NOMO-1 treated with dmso at 0.1 percent for 144 hours (cell line): ENCODE measurements at regions not wholly inside any gene's neighbourhood (a gene's known extent, or its start where the extent isn't known, plus 50 kb on each side); places are given as distances from the start of the nearest gene placed in this dataset.
"Not testable (repeated sequence)": the region's sequence is repeated elsewhere in the genome, so short reads cannot be mapped to it uniquely, and the experiment has no call there.

Source experiments
- DNase-seq: peaks from one replicate; lab custom pipeline; 2025; ENCODE audit not compliant: unreplicated experiment; lab: John Stamatoyannopoulos, UW

DNA sequence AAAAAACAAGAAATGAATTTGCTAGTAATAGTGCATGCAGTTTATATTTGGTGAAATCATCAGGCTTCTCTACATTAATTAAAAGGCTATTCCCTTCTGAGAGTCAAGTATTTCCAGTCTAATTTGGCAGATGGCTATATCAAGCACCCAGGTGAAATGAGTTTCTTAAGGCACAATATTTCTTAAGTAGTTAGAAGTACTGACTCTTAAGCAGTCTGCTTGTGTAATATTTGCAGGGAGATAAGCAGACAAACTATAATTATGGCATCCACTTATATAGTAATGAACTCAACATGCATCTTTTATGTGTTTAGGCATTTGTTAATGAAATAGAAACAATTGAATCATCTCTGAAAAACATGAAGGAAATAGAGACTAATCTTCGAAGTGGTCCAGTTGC is 189.2 kb downstream of the UTRN start:
- DNase-seq: no peak

DNA sequence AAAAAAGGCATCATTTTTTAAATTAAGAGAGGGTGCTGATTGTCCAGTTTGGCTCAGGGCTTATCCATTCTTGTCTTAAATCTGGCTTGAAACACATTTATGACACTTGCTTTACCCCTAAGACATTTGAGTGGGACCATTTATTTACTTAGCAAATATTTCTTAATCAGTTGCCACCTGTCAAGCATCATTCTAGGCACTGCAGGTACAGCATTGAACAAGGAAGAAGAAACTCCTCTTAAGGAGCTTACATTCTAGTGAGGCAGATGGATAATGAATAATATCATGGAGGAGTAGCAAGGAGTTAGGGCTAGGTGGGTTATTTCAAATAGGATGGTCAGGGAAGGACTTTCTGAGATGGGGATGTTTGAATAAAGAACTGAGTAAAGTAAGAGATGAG is 189.8 kb downstream of the UTRN start:
- DNase-seq: no peak

DNA sequence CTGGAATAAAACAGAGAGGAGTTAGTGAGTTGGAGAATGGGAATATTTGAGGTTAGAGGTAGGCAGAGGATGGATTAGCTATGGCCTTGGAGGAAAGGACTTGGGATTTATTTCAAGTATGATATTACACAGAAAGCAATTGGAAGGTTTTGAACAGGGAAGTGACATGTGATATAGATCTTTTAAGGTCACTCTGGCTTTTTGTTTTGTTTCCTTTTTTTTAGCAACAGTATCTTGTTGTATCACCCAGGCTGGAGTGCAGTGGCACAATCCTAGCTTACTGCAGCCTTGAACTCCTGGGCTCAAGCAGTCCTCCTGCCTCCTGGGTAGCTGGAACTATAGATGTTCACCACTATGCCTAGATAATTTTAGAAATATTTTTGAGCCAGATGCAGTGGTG is 190.3 kb downstream of the UTRN start:
- no peak for DNase-seq

DNA sequence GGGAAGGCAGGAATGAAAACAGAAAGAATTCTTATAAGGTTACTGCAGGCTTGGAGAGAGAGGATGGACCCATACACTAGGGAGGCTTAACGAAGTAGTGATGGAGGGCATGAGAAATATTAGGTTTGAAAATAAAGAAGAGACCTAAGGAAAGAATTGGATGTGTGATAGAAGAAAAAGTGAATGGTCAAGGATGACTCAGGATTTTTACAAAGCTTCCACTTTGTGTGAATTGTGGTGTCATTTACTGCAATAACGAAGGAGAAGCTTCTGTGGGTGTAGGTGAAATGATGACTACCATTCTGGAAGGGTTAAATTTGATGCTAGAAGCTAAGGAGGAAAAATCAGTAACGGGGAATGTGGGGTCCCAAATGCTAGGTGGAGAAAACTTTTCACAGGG is 191.2 kb downstream of the UTRN start:
- DNase-seq: no peak

DNA sequence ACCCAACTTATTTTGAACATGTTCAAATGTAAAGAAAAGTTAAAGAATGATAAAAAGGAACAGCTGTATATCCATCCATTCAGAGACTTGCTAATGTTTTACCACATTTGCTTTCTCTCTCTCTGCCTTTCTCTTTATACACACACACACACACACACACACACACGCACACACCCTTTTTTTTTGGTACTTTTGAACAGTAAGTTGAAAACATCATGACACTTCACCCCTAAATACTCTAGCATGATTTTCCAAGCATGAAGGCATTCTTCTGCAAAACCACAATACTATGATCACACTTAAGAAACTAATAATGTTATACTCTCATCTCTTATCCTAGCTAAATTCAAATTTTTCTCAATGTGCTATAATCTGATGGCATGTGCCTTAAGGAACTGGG is 192.3 kb downstream of the UTRN start:
- DNase-seq: no peak

DNA sequence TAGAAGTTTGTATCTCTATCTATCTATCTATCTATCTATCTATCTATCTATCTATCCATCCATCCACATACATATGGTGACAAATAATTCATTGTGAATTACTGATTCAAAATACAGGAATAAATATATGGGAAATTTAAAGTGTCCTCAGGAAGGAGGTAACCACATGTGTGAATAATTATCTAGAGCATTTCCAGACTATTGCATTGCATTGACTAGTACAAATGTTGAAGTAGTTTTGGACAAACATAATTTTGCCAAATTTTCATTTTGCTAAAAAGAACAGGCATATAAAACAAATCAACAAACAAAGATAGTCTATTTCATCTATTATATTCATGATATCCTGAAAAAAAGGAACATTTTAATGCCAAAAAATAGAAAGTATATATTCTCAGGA is 192.7 kb downstream of the UTRN start:
- no peak for DNase-seq

DNA sequence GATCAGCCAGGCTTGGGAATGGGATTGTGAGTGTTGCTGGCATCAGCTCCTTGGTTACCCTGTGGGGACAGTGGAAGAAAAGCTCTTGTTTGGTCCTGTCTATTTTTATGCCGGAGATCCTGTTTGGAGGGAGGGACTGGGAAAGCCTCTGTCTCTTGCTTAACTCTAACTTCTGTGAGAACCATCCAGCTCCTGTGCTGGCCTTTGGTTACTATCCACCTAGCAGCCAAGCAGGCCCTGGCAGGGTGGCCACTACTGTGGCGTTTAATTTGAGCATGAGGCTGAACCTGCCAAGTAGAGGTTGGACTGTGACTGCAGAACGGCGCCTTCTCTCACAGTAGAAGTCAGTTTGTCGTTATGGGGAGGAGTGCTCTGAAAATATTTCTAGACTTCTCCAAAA is 193.3 kb downstream of the UTRN start:
- DNase-seq: no peak

DNA sequence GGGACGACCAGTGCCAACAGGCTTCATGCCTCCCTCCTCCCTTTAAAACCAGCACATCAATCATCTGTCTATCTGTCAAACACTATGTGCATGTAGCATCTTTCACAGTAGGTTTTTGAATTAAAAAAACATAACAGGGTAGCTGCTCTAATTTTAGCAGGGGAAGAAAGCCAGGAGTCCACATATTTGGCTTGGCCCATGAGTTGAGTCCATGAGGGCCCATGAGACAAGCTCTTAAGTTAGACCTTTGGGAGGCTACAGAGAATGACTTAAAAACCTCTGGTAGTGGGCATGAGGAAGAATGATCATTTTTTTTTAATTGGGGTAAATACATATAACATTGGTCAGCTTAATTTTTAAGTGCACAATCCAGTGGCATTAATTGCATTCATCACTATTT is 194.9 kb downstream of the UTRN start:
- DNase-seq: no peak

DNA sequence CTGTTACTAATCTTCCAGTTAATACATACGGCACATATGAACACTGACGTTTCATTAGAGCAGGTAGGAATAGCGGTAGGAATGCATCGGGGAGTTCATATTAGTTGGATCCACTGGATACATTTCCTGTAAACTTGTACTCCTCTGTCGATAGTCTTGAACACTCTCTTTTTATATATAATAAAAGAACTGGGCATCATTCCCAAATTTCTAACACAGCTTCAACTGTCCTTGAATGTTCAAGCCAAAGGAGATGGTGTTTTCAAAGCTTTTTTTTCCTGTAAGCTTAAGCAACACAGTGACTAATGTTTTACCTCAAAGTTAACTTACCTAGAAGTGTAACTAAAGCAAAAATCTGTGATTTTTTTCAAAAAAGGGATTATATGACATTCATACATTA is 195.3 kb downstream of the UTRN start:
- DNase-seq: no peak

DNA sequence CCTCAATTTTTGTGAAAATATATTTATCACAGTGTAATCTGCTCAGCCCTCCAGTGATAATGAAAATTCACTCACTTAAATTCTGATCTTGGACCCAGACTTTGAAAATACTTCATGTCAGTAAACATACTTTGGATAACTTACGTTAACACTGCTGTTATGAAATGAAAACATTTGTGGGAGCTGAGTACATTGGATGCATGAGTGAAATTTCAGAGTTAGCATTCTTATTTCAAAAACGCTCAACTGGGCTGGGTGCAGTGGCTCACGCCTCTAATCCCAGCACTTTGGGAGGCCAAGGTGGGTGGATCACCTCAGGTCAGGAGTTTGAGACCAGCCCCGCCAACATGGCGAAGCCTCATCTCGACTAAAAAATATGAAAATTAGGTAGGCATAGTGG is 196.4 kb downstream of the UTRN start:
- no peak for DNase-seq

DNA sequence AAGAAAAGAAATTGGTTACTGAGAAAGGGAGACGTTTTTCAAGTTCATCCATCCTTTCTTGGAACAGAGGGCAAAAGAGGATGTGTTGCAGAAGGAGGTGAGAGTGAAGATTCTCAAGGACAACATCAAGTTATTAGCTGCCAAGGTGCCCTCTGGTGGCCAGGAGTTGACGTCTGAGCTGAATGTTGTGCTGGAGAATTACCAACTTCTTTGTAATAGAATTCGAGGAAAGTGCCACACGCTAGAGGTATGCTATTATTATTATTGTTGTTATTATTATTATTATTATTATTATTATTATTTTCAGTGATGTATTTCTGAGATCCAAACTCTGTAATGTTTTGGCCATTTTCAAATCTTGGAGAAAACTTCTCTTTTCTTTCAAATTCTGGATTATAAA is 197.0 kb downstream of the UTRN start:
- DNase-seq: peak; percentile 53

DNA sequence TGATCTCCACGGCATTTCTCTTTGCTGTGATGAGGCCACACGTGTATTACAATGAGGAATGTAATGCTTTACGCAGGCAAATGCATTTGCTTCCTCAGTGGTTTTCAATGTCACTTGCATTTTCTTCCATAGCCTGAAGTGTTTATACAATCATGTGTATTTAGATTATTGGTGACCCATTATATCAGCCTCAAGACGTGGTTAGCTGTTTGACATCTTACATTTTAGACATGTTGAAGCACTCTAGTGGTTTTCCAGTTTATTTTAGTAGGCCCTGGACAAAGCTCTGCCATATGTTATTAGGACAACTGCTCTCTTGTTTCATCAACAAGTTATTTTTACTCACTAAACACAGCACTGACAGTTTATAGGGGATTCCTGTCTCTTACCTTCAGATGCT is 200.4 kb downstream of the UTRN start:
- no peak for DNase-seq

DNA sequence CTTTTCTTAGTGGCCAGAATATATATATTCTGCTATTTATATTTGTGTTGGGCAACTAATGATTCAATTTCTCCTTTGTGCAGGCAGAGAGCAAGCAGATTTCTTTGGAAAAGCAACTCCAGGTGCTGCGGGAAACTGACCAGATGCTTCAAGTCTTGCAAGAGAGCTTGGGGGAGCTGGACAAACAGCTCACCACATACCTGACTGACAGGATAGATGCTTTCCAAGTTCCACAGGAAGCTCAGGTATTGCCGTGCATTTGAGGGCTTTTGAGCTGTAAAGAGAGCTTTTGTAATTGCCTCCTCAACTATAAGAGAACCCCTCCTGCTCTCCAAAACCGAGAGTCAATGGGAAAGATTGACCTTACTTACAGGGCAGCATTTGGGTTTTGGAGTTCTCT is 203.5 kb downstream of the UTRN start:
- DNase-seq: no peak

DNA sequence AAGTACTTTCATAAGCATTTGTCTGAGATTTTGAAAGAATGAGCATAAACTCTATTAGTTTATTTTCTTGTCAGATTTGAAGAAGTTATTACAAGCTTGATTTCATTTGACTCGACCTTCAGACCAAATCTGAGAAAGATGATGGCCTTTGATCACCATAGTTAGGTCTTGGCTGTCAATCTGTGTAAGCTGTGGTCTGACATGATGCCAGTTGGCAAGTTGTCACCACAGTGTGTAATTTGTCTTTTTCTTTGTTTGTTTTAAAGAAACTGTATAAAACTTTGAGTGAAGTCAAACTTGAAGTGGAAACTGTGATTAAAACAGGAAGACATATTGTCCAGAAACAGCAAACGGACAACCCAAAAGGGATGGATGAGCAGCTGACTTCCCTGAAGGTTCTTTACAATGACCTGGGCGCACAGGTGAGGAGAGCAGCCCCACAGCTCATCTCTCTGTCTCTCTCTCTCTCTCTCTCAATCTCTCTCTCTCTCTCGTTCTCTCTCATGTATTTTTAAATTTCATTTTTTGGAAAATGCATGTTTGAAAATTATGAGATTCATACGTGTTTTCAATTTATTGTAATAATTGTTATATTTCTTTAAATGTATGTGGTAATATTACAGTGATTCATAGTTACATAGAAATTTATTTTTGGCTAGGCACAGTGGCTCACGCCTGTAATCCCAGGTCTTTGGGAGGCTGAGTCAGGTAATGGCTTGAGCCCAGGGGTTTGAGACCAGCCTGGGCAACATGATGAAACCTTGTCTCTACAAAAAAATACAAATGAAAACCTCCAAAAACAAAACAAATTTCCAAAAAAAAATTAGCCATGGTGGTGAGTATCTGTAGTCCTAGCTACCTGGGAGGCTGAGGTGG is 208.1 kb downstream of the UTRN start:
- DNase-seq: no peak

DNA sequence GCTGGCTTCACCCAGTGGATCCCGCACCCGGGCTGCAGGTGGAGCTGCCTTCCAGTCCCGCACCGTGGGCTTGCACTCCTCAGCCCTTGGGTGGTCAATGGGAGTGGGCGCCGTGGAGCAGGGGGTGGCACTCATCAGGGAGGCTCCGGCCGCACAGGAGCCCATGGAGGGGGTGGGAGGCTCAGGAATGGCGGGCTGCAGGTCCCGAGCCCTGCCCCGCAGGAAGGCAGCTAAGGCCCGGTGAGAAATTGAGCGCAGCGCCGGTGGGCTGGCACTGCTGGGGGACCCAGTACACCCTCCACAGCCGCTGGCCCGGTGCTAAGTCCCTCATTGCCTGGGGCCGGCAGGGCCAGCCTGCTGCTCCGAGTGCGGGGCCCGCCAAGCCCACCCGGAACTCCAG is 209.9 kb downstream of the UTRN start:
- not testable (repeated sequence) for DNase-seq

DNA sequence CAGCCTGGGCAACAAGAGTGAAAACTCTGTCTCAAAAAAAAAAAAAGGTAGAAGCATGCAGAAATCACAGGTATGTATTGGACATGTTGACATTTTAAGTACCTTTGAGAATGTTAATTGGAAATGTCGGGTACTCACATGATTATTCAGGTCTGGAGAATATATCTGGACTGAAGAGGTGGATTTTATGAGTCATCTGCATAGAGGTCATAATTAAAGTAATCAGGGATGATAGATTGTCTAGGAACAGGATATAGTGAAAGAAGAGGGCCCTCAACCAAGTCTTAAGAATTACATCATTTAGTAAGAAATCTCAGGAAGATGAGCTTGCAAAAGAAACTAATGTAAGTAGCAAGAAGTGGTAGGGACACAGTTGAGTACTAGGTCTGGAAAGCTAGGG is 212.5 kb downstream of the UTRN start:
- DNase-seq: no peak

DNA sequence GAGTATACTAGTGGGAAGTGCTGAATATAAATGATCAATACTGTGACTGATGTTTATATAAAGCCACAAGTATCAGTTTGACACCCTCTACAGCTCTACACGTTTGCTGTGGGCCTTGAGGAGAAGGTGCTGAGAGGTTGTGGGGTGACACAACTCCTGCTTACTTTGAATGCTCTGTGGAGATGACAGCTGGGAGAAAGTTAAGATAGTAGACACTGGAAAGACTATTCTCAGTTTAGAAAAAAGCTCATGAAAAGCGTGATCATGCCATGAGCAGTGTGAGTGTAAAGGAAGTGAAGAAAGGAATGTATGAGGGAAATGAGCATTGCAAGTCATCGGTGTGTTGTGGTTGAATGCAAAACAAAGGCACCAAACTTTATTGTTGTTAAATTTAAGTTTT is 215.8 kb downstream of the UTRN start:
- no peak for DNase-seq

DNA sequence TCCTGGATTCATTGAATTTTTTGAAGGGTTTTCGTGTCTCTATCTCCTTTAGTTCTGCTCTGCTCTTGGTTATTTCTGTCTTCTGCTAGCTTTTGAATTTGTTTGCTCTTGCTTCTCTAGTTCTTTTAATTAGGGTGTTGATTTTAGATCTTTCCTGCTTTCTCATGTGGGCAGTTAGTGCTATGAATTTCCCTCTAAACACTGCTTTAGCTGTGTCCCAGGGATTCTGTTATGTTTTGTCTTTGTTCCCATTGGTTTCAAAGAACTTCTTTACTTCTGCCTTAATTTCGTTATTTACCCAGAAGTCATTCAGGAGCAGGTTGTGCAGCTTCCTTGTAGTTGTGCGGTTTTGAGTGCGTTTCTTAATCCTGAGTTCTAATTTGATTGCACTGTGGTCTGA is 220.1 kb downstream of the UTRN start:
- DNase-seq: not testable (repeated sequence)

DNA sequence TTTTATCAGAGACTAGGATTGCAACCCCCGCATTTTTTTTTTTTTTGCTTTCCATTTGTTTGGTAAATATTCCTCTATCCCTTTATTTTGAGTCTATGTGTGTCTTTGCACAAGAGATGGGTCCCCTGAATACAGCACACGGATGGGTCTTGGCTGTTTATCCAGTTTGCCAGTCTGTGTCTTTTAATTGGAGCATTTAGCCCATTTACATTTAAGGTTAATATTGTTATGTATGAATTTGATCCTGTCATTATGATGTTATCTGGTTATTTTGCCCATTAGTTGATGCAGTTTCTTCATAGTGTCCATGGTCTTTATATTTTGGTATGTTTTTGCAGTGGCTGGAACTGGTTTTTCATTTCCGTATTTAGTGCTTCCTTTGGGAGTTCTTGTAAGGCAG is 220.9 kb downstream of the UTRN start:
- DNase-seq: not testable (repeated sequence)

DNA sequence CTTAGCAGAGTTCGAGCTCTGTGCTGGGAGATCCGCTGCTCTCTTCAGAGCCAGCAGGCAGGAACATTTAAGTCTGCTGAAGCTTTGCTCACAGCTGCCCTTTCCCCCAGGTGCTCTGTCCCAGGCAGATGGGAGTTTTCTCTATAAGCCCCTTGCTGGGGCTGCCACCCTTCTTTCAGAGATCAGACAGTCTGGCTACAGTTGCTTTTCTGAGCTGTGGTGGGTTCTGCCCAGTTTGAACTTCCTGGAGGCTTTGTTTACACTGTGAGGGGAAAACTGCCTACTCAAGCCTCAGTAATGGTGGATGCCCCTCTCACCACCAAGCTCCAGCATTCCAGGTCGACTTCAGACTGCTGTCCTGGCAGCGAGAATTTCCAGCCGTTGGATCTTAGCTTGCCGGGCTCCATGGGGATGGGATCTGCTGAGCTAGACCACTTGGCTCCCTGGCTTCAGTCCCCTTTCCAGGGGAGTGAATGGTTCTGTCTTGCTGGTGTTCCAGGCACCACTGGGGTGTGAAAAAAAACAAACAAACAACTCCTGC is 222.7 kb downstream of the UTRN start:
- DNase-seq: not testable (repeated sequence)

DNA sequence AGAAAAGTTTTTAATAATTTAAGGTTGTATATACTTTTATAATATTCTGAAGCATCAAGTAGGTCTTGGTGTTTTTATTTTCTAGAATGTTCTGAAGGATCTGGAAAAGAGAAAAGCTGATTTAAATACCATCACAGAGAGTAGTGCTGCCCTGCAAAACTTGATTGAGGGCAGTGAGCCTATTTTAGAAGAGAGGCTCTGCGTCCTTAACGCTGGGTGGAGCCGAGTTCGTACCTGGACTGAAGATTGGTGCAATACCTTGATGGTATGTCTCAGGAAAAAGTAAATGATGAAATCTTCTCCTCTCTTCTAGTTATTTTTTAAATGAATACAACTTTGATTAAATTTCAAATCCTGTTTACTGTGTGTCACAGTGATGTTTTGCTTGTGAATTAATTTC is 225.7 kb downstream of the UTRN start:
- no peak for DNase-seq

DNA sequence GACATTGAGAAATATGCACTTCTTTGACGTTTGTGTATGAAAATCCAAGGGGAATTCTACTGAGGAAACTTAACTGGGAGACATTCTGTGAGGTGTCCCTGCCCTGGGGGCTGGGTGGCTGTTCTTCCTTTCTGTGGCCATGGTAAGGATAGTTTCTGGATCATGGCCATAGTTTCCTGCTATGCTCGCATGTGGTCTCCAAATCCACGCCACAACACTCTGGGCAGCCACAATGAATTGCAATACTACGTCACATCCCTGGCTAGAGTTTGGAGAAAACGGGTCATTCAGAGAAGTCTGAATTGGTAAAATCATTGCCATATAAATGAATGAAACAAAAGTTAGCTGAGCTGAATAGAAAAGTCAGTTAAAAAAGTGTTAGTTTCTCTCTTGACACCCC is 230.6 kb downstream of the UTRN start:
- DNase-seq: no peak

DNA sequence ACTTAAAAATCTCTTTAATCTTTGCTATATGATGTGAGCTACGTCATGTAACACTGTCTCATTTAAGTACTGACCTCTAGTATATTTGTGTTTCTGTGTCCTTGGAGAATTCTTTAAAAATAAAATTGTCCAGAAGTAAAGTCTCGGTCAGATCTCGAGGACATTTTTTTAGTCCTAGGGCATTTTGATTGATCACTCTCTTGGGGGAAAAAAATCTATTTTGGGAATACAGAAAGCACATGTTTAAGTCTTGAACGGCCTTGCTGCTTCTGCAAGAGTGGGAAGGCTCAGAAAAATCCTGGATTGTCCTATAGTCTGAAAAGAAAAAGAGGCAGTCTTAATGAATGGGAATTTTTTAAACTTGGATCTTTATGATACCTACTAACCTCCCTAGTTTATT is 234.3 kb downstream of the UTRN start:
- no peak for DNase-seq
